GM19324 (cell line): ENCODE measurements at regions not wholly inside any gene's neighbourhood (a gene's known extent, or its start where the extent isn't known, plus 50 kb on each side); places are given as distances from the start of the nearest gene placed in this dataset.
A peak's percentile ranks its signal among the peaks of the same experiment; 100 is the strongest.
"Not testable (repeated sequence)": the region's sequence is repeated elsewhere in the genome, so short reads cannot be mapped to it uniquely, and the experiment has no call there.

Experiments
- ATAC-seq: cut with Tn5 transposase; IDR thresholded peaks from one replicate; pipeline ENCODE4 v1.9.1; 2021; ENCODE audit warnings: mild to moderate bottlenecking, moderate library complexity; ENCODE audit not compliant: unreplicated experiment, low FRiP score

- no peak for ATAC-seq
Measured at GRCh38 chr11:16606784-16607674, 131.4 kb upstream of the C11orf58 start.

GRCh38 chr11:16605894-16606783 lies 132.3 kb upstream of the C11orf58 start:
- peak; percentile 80 for ATAC-seq

DNA sequence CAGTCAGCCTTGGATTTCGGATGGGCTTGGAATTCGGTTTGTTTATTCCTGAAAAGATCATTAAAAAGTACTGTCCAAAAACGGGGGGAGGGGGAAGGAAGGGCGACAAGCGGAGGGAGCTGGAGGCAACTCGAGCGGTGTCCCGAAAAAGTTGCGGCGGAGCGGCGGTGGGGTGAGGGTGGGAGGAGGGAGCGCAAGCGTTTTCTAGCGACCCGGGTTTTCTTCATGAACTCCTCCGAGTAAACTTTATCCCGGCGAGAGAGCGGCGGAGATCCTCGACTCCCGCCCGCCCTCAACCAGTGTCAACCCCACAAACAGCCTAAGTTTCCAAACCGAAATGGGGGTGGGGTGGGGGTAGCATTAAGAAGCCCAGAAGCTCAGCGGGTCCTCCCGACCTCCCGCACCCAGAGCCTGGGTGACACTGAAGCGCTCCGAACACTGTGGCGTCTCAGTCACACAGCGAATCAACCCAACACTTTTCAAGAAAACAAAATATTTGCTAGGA lies 133.0 kb upstream of the C11orf58 start:
- peak; percentile 5 for ATAC-seq

DNA sequence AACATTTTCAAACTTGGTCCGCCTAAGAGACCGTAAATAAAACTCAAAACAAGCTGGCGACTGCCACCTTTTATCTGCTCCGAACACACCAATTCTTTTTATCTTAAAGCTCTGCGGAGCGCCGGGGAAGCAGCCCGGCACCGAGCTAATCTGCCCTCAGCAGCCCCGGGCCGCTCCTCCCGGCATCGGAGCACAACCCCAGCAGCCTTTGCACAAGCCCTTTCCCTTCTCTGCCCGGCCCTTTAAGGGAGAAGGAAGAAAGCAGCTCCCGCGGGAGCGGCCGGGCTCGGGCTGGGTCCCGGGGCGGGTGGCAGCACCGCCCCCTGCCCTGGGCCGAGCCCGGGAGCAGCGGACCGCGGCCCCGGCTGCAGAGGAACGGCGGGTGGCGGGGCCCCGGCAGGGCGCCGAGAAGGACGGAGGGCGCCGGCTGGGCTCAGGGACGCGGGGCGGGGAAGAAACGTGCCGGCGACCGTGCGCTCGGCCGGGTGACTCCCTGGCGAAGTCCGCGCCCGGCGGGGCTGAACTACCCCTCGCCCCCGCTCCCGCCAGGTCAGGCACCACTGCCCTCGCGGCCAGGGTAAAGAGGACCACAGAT lies 133.6 kb upstream of the C11orf58 start:
- ATAC-seq = no peak

DNA sequence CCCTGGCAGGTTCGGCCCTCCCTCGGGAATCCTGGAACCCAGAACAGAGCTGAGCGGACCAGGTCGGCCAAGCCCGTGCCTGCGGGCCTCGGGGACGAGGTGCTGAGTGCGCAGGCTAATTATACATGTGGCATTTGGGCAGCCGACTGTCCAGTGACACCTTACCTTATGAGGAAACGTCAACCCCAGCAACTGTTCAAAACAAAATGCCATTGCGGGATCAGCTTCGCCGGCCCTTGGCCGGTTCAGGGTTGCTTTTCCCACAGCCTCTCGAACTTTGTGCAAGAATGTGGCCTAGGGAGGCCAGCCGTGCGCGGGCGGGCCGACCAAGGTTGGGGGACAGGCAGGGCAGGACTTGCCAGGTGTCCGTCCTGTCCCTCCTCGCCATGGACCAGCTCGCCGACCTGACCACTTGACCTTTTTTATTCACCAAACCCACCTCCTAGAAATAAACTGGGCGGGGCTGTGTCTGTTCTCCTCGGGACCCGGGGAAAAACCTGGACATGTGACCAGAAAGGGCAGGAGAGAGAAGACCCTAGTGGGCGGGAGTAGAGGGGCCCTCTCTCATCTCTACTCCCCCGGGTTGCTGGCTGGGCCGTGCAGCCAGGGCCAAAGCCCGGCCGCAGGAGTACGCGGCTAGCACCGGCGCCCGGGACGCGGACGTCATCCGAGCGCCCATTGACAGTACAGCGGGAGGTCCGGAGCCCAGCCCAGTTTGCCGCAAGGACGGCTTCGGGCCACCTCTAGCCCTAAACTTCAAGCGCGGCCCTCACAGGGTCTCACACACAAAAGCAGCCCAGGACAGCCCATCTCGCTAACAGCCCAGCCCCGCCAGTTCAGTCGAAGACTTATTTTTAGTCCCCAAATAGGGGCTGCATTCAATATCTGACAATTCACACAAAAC lies 134.3 kb upstream of the C11orf58 start:
- no peak for ATAC-seq

DNA sequence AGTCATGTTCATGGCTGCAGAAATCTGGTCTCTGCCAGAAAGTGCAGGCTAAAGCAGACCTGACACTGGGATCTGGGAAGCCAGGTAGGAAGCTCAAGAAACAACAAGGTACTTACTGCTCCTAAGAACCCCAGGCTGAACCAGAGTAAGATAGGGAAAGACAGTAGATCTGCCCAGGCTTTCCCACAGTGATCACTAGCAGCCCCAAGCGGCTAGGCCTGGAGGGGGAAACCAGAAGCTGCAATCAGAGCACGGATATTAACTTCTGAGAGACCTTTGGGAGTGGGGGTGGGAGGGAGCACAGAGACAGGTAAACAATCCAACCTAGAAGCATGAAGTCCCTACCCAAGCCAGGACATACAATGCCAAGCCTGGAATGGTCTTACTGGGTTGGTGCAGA lies 135.2 kb upstream of the C11orf58 start:
- ATAC-seq = no peak

DNA sequence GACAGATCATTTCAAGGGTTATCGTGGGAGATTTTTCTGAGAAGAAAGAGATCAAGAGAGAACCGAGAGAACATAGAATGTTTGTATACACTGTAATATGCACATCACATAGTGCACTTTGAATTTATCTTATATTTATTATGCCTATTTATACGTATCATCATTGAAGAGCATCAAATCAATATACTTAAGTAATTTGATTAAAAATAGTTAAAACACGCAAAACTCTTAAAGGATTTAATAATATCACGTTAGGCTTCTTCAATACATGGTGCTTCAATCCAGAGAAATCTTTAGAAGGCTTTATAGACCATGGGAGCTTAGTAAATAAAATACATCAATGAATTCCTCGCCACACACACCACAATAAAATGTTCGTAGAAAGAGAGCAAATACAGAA lies 139.5 kb upstream of the C11orf58 start:
- ATAC-seq = no peak

DNA sequence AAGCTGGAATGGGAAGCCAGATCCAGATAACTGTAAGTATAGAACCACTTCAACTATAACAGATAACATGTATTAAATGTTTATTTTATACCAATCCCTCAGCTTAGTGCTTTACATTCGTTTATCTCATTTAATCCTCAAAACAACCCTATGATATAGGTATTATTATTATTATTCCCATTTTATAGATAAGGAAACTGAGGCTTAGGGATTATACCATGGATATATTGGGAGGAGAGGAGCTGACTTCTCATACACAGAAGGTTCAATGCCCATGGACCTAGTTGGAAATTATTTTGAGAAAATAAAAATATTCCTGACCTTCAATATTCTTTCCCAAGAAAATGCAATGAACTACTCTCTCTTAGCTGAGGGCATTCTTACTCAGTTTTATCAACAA lies 140.4 kb upstream of the C11orf58 start:
- ATAC-seq = no peak

GRCh38 chr11:16596231-16596630 lies 142.2 kb upstream of the C11orf58 start:
- no peak for ATAC-seq

GRCh38 chr11:16591157-16591556 lies 147.3 kb upstream of the C11orf58 start:
- no peak for ATAC-seq

DNA sequence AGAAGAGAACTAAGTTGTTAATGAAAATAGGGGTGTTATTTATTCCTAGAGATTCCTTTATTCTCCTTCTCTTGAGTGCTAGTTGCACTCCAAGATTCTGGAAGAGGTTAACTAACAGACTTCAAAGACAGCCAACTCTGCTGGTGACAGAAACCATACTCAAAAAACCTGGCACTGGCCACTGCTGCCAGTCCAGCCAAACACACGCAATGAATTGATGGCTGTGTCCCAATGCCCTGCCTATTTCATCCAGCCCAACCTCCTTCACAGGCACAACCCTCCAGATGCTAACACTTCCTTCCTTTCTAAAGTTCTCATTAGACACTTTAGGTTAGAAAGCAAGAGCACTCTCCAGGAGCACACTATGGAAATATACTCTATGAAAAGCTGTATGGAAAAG lies 150.8 kb upstream of the C11orf58 start:
- no peak for ATAC-seq

GRCh38 chr11:16584569-16584968 lies 153.9 kb upstream of the C11orf58 start:
- ATAC-seq = no peak

GRCh38 chr11:16581078-16581477 lies 157.4 kb upstream of the C11orf58 start:
- not testable (repeated sequence) for ATAC-seq

- ATAC-seq = no peak
Measured at GRCh38 chr11:16577490-16577889, 161.0 kb upstream of the C11orf58 start.

- not testable (repeated sequence) for ATAC-seq
Measured at GRCh38 chr11:16574889-16575288, 163.6 kb upstream of the C11orf58 start.

DNA sequence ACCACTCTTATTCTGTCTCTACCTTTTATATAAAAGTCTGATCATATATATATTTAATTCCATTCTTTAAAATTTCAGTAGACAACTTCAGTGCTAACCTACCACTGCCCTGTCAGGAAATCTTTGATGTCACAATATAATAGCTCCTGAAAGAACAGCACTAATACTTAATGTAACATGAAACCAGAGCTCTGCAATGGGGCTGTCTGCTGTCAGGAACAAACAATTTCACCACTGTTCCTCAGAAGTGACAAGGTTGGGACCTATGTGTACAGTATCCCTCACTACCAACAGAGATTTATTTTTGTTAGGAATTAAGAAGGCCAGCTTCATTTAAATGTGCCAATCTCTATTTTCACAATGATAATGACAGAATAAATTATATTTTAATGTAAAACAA lies 165.5 kb upstream of the C11orf58 start:
- no peak for ATAC-seq

DNA sequence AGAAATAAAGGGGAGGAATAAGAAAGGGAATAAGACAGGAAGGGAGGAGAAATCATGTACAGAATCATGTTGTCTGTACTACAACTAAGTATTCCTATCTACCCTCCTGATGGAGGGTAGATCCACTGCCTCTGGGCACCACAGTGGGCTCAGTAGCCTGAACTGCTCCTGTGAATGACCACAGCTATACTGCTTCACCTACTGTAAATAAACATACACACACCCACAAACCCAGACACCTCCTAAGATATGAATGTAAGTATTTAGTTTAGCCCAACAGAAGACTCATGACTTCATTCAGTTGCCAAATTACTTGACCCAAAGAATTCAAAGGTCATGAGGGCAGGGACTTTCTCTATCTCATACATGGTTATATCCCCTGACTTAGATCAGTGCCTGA lies 177.3 kb upstream of the C11orf58 start:
- no peak for ATAC-seq

- ATAC-seq = no peak
Measured at GRCh38 chr11:16558494-16558893, 180.0 kb upstream of the C11orf58 start.

DNA sequence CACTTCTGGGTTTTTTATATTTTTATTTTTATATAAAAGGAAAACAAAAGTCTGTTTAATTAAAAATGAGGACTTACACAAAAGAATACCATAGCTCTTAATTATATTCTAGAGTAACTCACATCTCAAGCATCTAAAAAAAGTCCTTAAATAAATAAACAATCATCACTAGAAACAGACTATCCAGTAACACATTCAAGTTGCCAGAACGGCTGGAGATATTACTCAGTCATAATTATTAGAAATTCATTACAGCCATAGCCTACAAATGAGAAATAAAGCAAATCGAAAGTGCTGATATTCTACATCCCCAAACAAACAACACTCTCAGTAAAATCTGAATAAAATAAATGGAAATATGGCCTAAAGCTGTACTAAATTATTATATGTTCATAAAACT lies 182.5 kb upstream of the C11orf58 start:
- no peak for ATAC-seq

DNA sequence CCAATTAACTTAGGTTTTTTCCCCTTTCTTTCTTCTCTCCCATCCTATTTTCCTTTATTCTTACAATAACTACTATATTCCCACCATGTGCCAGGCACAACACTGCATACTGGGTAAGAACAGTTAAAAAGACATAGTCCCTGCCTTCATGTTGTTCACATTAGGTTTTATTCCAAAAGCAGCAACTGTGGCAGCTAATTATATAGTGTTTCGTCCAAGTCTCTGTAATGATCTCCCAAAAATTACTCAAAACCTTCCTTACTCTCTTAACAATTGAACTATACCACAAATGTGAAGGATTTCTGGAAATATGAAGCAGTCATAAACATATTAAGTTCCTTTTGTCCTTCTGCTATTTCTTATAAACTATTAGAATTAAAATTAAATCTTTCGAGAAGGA lies 184.1 kb upstream of the C11orf58 start:
- no peak for ATAC-seq
